Activated CD8-positive, alpha-beta memory T cell treated with anti-CD3 and anti-CD28 coated beads for 1 hour (primary cell): ENCODE measurements at regions not wholly inside any gene's neighbourhood (a gene's known extent, or its start where the extent isn't known, plus 50 kb on each side); places are given as distances from the start of the nearest gene placed in this dataset.
"Not testable (repeated sequence)": the region's sequence is repeated elsewhere in the genome, so short reads cannot be mapped to it uniquely, and the experiment has no call there.

Source experiments
- DNase-seq, 2 donors: peaks; one replicate each; pipeline ENCODE4 v3.0.0-alpha.2; 2020; ENCODE audit warnings: low read depth in 1 of 2; ENCODE audit errors: extremely low read depth in 1 of 2

- no peak for DNase-seq
Observed at GRCh38 chr14:66311058-66311457, 175.1 kb upstream of the CCDC196 start.

GRCh38 chr14:66311990-66312389 lies 174.2 kb upstream of the CCDC196 start:
- DNase-seq: no peak

GRCh38 chr14:66312451-66312850 lies 173.7 kb upstream of the CCDC196 start:
- no peak for DNase-seq

GRCh38 chr14:66315098-66315497 lies 171.1 kb upstream of the CCDC196 start:
- no peak for DNase-seq

- DNase-seq: no peak
Observed at GRCh38 chr14:66315548-66315947, 170.6 kb upstream of the CCDC196 start.

- no peak for DNase-seq
Observed at GRCh38 chr14:66322564-66322963, 163.6 kb upstream of the CCDC196 start.

- no peak for DNase-seq
Observed at GRCh38 chr14:66330228-66330627, 155.9 kb upstream of the CCDC196 start.

- DNase-seq: no peak
Observed at GRCh38 chr14:66330916-66331315, 155.3 kb upstream of the CCDC196 start.

GRCh38 chr14:66333293-66333692 lies 152.9 kb upstream of the CCDC196 start:
- not testable (repeated sequence) for DNase-seq

GRCh38 chr14:66341239-66341638 lies 144.9 kb upstream of the CCDC196 start:
- DNase-seq: no peak

- no peak for DNase-seq
Observed at GRCh38 chr14:66345986-66346385, 140.2 kb upstream of the CCDC196 start.

- no peak for DNase-seq
Observed at GRCh38 chr14:66351310-66351709, 134.9 kb upstream of the CCDC196 start.

GRCh38 chr14:66359500-66359899 lies 126.7 kb upstream of the CCDC196 start:
- no peak for DNase-seq

- no peak for DNase-seq
Observed at GRCh38 chr14:66360366-66360926, 125.7 kb upstream of the CCDC196 start.

- DNase-seq: no peak
Observed at GRCh38 chr14:66361013-66361412, 125.2 kb upstream of the CCDC196 start.

GRCh38 chr14:66365388-66365787 lies 120.8 kb upstream of the CCDC196 start:
- DNase-seq: no peak

GRCh38 chr14:66369157-66369697 lies 116.9 kb upstream of the CCDC196 start:
- no peak for DNase-seq

- DNase-seq: no peak
Observed at GRCh38 chr14:66371776-66372175, 114.4 kb upstream of the CCDC196 start.

GRCh38 chr14:66375046-66375964 lies 110.9 kb upstream of the CCDC196 start:
- no peak for DNase-seq

- DNase-seq: no peak
Observed at GRCh38 chr14:66377574-66377973, 108.6 kb upstream of the CCDC196 start.

GRCh38 chr14:66378712-66379505 lies 107.3 kb upstream of the CCDC196 start:
- DNase-seq: no peak
